ENCODE measurements at regions not wholly inside any gene's neighbourhood (a gene's known extent, or its start where the extent isn't known, plus 50 kb on each side); places are given as distances from the start of the nearest gene placed in this dataset.

- Mint-ChIP-seq H3K36me3 (no peaks in the 10 kb centered on the region), H3K27ac (no peak overlapping the region), H3K9me3 (peaks cover 0 to 8% of the 10 kb centered on the region in 2 donors)
- ATAC-seq (no peak), DNase-seq (ENCODE audit: low spot score in 2 of 2) (no peak)
Measured at GRCh38 chr2:199707593-199708185, 143.3 kb downstream of the FTCDNL1 start.

- H3K9me3 Mint-ChIP-seq, result peaks cover 0 to 8% of the 10 kb centered on the region in 2 donors
- no peaks in the 10 kb centered on the region for H3K36me3 Mint-ChIP-seq
- ATAC-seq (peak; percentile 38 to 40), DNase-seq (ENCODE audit: low spot score in 2 of 2) (no peak)
- H3K27ac Mint-ChIP-seq, result no peak overlapping the region
Measured at GRCh38 chr2:199705538-199705937, 145.5 kb downstream of the FTCDNL1 start.

GRCh38 chr2:199704358-199705238, 146.4 kb downstream of the FTCDNL1 start:
- ATAC-seq, result peak; percentile 48 to 80
- H3K36me3 Mint-ChIP-seq, result no peaks in the 10 kb centered on the region
- H3K9me3 Mint-ChIP-seq, result peaks cover 0 to 8% of the 10 kb centered on the region in 2 donors
- H3K27ac Mint-ChIP-seq, result no peak overlapping the region
- DNase-seq (ENCODE audit: low spot score in 2 of 2), result peak in 1 of 2 donors; percentile 36

- Mint-ChIP-seq H3K27ac (no peak overlapping the region), H3K9me3 (peaks cover 0 to 8% of the 10 kb centered on the region in 2 donors), H3K36me3 (no peaks in the 10 kb centered on the region)
- ATAC-seq, result no peak
- no peak for DNase-seq (ENCODE audit: low spot score in 2 of 2)
Measured at GRCh38 chr2:199703199-199703598, 147.8 kb downstream of the FTCDNL1 start.

GRCh38 chr2:199697469-199697868, 153.5 kb downstream of the FTCDNL1 start:
- no peaks in the 10 kb centered on the region for H3K9me3 Mint-ChIP-seq
- no peak for ATAC-seq
- no peak overlapping the region for H3K27ac Mint-ChIP-seq
- H3K36me3 Mint-ChIP-seq, result no peaks in the 10 kb centered on the region
- DNase-seq (ENCODE audit: low spot score in 2 of 2), result no peak

- ATAC-seq (no peak), DNase-seq (ENCODE audit: low spot score in 2 of 2) (no peak)
- Mint-ChIP-seq H3K9me3 (no peaks in the 10 kb centered on the region), H3K27ac (no peak overlapping the region), H3K36me3 (no peaks in the 10 kb centered on the region)
Measured at GRCh38 chr2:199696048-199696447, 154.9 kb downstream of the FTCDNL1 start.

- H3K9me3 Mint-ChIP-seq, result no peaks in the 10 kb centered on the region
- ATAC-seq, result no peak
- DNase-seq (ENCODE audit: low spot score in 2 of 2), result no peak
- H3K36me3 Mint-ChIP-seq, result no peaks in the 10 kb centered on the region
- no peak overlapping the region for H3K27ac Mint-ChIP-seq
Measured at GRCh38 chr2:199693861-199694260, 157.1 kb downstream of the FTCDNL1 start.

- ATAC-seq (no peak), DNase-seq (ENCODE audit: low spot score in 2 of 2) (no peak)
- no peaks in the 10 kb centered on the region for H3K36me3 Mint-ChIP-seq
- H3K27ac Mint-ChIP-seq, result no peak overlapping the region
- no peaks in the 10 kb centered on the region for H3K9me3 Mint-ChIP-seq
Measured at GRCh38 chr2:199692489-199692888, 158.5 kb downstream of the FTCDNL1 start.

- ATAC-seq, result no peak
- no peak for DNase-seq (ENCODE audit: low spot score in 2 of 2)
- H3K36me3 Mint-ChIP-seq, result no peaks in the 10 kb centered on the region
- H3K27ac Mint-ChIP-seq, result no peak overlapping the region
- no peaks in the 10 kb centered on the region for H3K9me3 Mint-ChIP-seq
Measured at GRCh38 chr2:199690225-199690624, 160.8 kb downstream of the FTCDNL1 start.

GRCh38 chr2:199685669-199686068, 165.3 kb downstream of the FTCDNL1 start:
- H3K9me3 Mint-ChIP-seq, result no peaks in the 10 kb centered on the region
- ATAC-seq, result peak in 1 of 2 donors; percentile 78

GRCh38 chr2:199684832-199685231, 166.2 kb downstream of the FTCDNL1 start:
- Mint-ChIP-seq H3K9me3 (no peaks in the 10 kb centered on the region), H3K36me3 (no peaks in the 10 kb centered on the region), H3K27ac (no peak overlapping the region)
- DNase-seq (ENCODE audit: low spot score in 2 of 2) (no peak), ATAC-seq (no peak)

More at GRCh38 chr2:199685669-199686068, 165.3 kb downstream of the FTCDNL1 start:
- Mint-ChIP-seq H3K36me3 (no peaks in the 10 kb centered on the region), H3K27ac (no peak overlapping the region)
- DNase-seq (ENCODE audit: low spot score in 2 of 2), result no peak

- Mint-ChIP-seq H3K36me3 (no peaks in the 10 kb centered on the region), H3K27ac (no peak overlapping the region), H3K9me3 (no peaks in the 10 kb centered on the region)
- DNase-seq (ENCODE audit: low spot score in 2 of 2) (no peak), ATAC-seq (no peak)
Measured at GRCh38 chr2:199684168-199684567, 166.8 kb downstream of the FTCDNL1 start.

GRCh38 chr2:199682001-199682400, 169.0 kb downstream of the FTCDNL1 start:
- DNase-seq (ENCODE audit: low spot score in 2 of 2) (no peak), ATAC-seq (no peak)
- Mint-ChIP-seq H3K9me3 (no peaks in the 10 kb centered on the region), H3K27ac (no peak overlapping the region), H3K36me3 (no peaks in the 10 kb centered on the region)

- H3K9me3 Mint-ChIP-seq, result no peaks in the 10 kb centered on the region
- ATAC-seq (no peak), DNase-seq (ENCODE audit: low spot score in 2 of 2) (no peak)
- no peaks in the 10 kb centered on the region for H3K36me3 Mint-ChIP-seq
- no peak overlapping the region for H3K27ac Mint-ChIP-seq
Measured at GRCh38 chr2:199680482-199680881, 170.5 kb downstream of the FTCDNL1 start.

GRCh38 chr2:199679883-199680282, 171.1 kb downstream of the FTCDNL1 start:
- ATAC-seq (no peak), DNase-seq (ENCODE audit: low spot score in 2 of 2) (no peak)
- H3K27ac Mint-ChIP-seq, result no peak overlapping the region
- H3K9me3 Mint-ChIP-seq, result no peaks in the 10 kb centered on the region
- no peaks in the 10 kb centered on the region for H3K36me3 Mint-ChIP-seq

GRCh38 chr2:199677881-199678280, 173.1 kb downstream of the FTCDNL1 start:
- DNase-seq (ENCODE audit: low spot score in 2 of 2) (no peak), ATAC-seq (no peak)
- Mint-ChIP-seq H3K9me3 (no peaks in the 10 kb centered on the region), H3K27ac (no peak overlapping the region), H3K36me3 (no peaks in the 10 kb centered on the region)

- DNase-seq (ENCODE audit: low spot score in 2 of 2) (no peak), ATAC-seq (no peak)
- Mint-ChIP-seq H3K36me3 (no peaks in the 10 kb centered on the region), H3K27ac (no peak overlapping the region), H3K9me3 (no peaks in the 10 kb centered on the region)
Measured at GRCh38 chr2:199668645-199669044, 182.3 kb downstream of the FTCDNL1 start.

- H3K36me3 Mint-ChIP-seq, result peaks cover 9 to 11% of the 10 kb centered on the region in 2 donors
- no peak overlapping the region for H3K27ac Mint-ChIP-seq
- DNase-seq (ENCODE audit: low spot score in 2 of 2), result no peak
- peaks cover 0 to under 1% of the 10 kb centered on the region in 2 donors for H3K9me3 Mint-ChIP-seq
- no peak for ATAC-seq
Measured at GRCh38 chr2:199663157-199663556, 187.8 kb downstream of the FTCDNL1 start.

All from activated naive CD4-positive, alpha-beta T cell treated with anti-CD3 and anti-CD28 coated beads, Interleukin-2, amount 50 U/mL, for 72 hours (primary cell).